HG03196 (cell line): ENCODE measurements at regions not wholly inside any gene's neighbourhood (a gene's known extent, or its start where the extent isn't known, plus 50 kb on each side); places are given as distances from the start of the nearest gene placed in this dataset.

Experiments used
- ATAC-seq: cut with Tn5 transposase; IDR thresholded peaks from one replicate; pipeline ENCODE4 v1.9.1; 2021; ENCODE audit not compliant: unreplicated experiment

- no peak for ATAC-seq
These were observed 463.5 kb downstream of the HTR7 start for GRCh38 chr10:90394311-90394710.

GRCh38 chr10:90396721-90397120 is 461.1 kb downstream of the HTR7 start:
- ATAC-seq, result no peak

- no peak for ATAC-seq
These were observed 459.3 kb downstream of the HTR7 start for GRCh38 chr10:90398566-90398965.

GRCh38 chr10:90399782-90400181 is 458.1 kb downstream of the HTR7 start:
- no peak for ATAC-seq

- ATAC-seq, result no peak
These were observed 454.4 kb downstream of the HTR7 start for GRCh38 chr10:90403211-90404000.

GRCh38 chr10:90407131-90407530 is 450.7 kb downstream of the HTR7 start:
- no peak for ATAC-seq

GRCh38 chr10:90407851-90408250 is 450.0 kb downstream of the HTR7 start:
- ATAC-seq, result no peak

- no peak for ATAC-seq
These were observed 445.3 kb downstream of the HTR7 start for GRCh38 chr10:90412582-90412981.

GRCh38 chr10:90413196-90413595 is 444.6 kb downstream of the HTR7 start:
- ATAC-seq, result no peak

- ATAC-seq, result no peak
These were observed 442.9 kb downstream of the HTR7 start for GRCh38 chr10:90414926-90415325.

- no peak for ATAC-seq
These were observed 440.8 kb downstream of the HTR7 start for GRCh38 chr10:90417029-90417428.

- ATAC-seq, result no peak
These were observed 440.2 kb downstream of the HTR7 start for GRCh38 chr10:90417476-90418210.

GRCh38 chr10:90418869-90419652 is 438.8 kb downstream of the HTR7 start:
- no peak for ATAC-seq

- ATAC-seq, result peak; percentile 79
These were observed 437.1 kb downstream of the HTR7 start for GRCh38 chr10:90420637-90421318.

- no peak for ATAC-seq
These were observed 436.0 kb downstream of the HTR7 start for GRCh38 chr10:90421874-90422273.

- ATAC-seq, result no peak
These were observed 433.1 kb downstream of the HTR7 start for GRCh38 chr10:90424730-90425129.

GRCh38 chr10:90430186-90430585 is 427.7 kb downstream of the HTR7 start:
- ATAC-seq, result no peak

GRCh38 chr10:90432866-90433265 is 425.0 kb downstream of the HTR7 start:
- ATAC-seq, result no peak

GRCh38 chr10:90435296-90435695 is 422.5 kb downstream of the HTR7 start:
- no peak for ATAC-seq

GRCh38 chr10:90437452-90437851 is 420.4 kb downstream of the HTR7 start:
- ATAC-seq, result no peak

GRCh38 chr10:90440870-90441269 is 417.0 kb downstream of the HTR7 start:
- no peak for ATAC-seq
